Gastroesophageal sphincter (tissue), 3 donors: ENCODE measurements at regions not wholly inside any gene's neighbourhood (a gene's known extent, or its start where the extent isn't known, plus 50 kb on each side); places are given as distances from the start of the nearest gene placed in this dataset.

ENCODE experiments used
- POLR2A ChIP-seq, 2 donors: fragments of 450-650 bp; IDR thresholded peaks; one replicate each; pipeline ENCODE4 v1.6.1; 2017; ENCODE audit warnings: antibody characterized with exemption in 2 of 2, mild to moderate bottlenecking in 2 of 2, moderate library complexity in 1 of 2
- TF ChIP-seq, protein P1 (sequence below), 4 experiments: fragments of 200-600 bp in 2 of 4; fragments of 450-650 bp in 2 of 4; sonication (generic) in 1 of 4; IDR thresholded peaks; one replicate each; pipeline ENCODE4 v1.5.1; 2017 to 2019; ENCODE audit warnings: antibody characterized with exemption in 4 of 4, mild to moderate bottlenecking in 2 of 4, moderate library complexity in 2 of 4

DNA sequence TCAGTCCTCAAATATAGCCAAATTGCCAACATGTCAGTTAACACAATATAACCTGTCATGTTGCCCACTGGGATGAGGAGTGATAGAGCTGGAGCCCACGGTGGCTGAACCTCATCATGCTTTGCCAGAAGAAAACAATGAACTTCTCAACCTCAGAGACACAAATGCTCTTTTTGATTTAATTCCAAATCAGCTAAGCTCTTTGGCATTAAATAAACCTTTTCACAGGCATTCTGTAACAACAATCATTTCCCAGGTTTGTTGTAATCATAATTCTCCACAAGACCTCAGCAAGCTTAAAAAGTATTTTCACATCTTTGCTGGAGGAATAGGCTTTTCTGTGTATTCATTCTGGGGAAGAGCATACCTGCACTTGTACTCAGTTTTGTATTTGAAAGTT lies 830.9 kb downstream of the MAT2B start:
- TF ChIP-seq, protein P1, sequence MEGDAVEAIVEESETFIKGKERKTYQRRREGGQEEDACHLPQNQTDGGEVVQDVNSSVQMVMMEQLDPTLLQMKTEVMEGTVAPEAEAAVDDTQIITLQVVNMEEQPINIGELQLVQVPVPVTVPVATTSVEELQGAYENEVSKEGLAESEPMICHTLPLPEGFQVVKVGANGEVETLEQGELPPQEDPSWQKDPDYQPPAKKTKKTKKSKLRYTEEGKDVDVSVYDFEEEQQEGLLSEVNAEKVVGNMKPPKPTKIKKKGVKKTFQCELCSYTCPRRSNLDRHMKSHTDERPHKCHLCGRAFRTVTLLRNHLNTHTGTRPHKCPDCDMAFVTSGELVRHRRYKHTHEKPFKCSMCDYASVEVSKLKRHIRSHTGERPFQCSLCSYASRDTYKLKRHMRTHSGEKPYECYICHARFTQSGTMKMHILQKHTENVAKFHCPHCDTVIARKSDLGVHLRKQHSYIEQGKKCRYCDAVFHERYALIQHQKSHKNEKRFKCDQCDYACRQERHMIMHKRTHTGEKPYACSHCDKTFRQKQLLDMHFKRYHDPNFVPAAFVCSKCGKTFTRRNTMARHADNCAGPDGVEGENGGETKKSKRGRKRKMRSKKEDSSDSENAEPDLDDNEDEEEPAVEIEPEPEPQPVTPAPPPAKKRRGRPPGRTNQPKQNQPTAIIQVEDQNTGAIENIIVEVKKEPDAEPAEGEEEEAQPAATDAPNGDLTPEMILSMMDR (IDR thresholded peaks at IDR 0.05), result no peak
- no peak for TF ChIP-seq POLR2A (IDR thresholded peaks at IDR 0.05)
